Suprapubic skin (tissue), 3 donors: ENCODE measurements at regions not wholly inside any gene's neighbourhood (a gene's known extent, or its start where the extent isn't known, plus 50 kb on each side); places are given as distances from the start of the nearest gene placed in this dataset.

Source experiments
- POLR2A ChIP-seq, 2 donors: fragments of 450-650 bp; IDR thresholded peaks; one replicate each; pipeline ENCODE4 v1.6.1; 2017; ENCODE audit warnings: antibody characterized with exemption in 2 of 2, mild to moderate bottlenecking in 2 of 2, moderate library complexity in 2 of 2
- TF ChIP-seq, protein P1 (sequence below), 2 donors: fragments of 200-600 bp in 1 of 2; fragments of 450-650 bp in 1 of 2; sonication (generic) in 1 of 2; IDR thresholded peaks; one replicate each; pipeline ENCODE4 v1.5.1; 2016 to 2019; ENCODE audit warnings: antibody characterized with exemption in 2 of 2, mild to moderate bottlenecking in 1 of 2, moderate library complexity in 1 of 2

DNA sequence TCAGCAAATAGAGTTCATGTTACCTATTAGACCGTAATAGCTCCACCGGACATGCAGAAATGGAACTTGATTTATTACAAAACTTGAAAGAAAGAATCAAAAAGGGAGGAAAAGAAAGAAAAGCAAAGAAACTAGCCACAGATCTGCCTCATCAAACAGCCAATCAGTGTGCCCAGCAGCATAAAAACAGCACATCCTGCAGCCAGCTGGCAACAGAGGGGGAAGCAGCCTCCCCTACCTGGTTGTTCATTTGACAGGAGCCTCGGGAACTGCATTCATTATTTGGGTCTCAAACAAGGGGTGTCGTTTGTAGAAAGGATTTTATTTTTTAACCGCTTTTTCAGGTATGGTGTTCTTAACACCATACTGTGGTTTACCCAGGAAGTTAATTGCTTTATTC, 181.5 kb upstream of the TOPAZ1 start:
- TF ChIP-seq, protein P1, sequence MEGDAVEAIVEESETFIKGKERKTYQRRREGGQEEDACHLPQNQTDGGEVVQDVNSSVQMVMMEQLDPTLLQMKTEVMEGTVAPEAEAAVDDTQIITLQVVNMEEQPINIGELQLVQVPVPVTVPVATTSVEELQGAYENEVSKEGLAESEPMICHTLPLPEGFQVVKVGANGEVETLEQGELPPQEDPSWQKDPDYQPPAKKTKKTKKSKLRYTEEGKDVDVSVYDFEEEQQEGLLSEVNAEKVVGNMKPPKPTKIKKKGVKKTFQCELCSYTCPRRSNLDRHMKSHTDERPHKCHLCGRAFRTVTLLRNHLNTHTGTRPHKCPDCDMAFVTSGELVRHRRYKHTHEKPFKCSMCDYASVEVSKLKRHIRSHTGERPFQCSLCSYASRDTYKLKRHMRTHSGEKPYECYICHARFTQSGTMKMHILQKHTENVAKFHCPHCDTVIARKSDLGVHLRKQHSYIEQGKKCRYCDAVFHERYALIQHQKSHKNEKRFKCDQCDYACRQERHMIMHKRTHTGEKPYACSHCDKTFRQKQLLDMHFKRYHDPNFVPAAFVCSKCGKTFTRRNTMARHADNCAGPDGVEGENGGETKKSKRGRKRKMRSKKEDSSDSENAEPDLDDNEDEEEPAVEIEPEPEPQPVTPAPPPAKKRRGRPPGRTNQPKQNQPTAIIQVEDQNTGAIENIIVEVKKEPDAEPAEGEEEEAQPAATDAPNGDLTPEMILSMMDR (IDR thresholded peaks at IDR 0.05), result no peak
- TF ChIP-seq POLR2A (IDR thresholded peaks at IDR 0.05), result no peak
